ENCODE measurements at regions not wholly inside any gene's neighbourhood (a gene's known extent, or its start where the extent isn't known, plus 50 kb on each side); places are given as distances from the start of the nearest gene placed in this dataset.

DNA sequence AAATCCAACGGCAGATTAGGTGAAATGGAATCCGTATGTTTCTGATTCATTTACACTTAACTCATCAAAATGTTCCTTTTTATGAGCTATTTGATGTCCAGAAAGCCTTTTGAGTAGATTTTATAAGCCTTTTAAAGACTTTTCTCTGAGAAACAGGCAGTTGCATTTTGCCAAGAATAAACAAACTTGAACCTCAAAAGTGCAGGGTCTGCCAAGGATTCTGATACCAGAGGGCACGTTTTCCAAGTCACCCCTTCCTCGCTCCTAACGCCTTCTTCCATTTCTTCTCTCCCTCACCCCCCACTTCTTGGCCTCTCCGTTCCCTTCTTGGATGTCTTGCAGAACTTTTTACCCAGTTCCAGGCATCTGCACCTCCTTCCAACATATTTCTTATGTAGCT lies 200.6 kb upstream of the TBX3 start:
- no peak for DNase-seq

DNA sequence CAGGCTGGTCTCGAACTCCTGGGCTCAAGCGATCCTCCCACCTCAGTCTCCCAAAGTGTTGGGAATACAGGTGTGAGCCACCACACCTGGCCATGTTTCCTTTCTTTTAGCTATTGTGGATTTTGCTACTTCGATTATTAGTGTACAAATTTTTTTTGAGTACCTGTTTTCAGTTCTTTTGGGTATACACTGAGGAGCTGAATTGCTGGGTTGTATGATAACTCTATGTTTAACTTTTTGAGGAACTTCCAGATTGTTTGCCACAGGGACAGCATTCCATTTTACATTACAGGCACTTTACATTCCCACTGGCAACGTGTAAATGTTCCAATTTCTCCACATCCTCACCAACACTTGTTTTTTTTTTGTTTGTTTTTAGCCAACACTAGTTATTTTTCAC lies 198.1 kb upstream of the TBX3 start:
- DNase-seq = no peak

DNA sequence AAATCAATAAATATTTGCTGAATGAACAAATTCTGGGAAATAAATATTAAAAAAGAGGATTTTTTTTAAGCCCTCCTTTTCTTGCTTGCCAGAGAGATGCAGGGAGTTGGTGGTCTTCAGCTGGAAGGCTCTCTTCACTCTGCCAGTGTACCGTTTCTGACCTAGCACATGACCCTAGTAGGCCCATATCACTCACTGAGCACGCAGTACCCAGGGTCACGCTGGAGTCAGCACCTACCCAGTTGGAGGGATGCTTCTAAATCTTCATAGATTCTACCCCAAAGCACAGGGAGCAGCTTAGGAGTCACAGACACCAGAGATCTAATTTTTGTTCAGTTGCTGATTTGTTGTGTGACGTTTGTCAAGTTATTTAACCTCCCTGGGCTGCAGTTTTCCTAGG lies 195.4 kb upstream of the TBX3 start:
- DNase-seq = no peak

DNA sequence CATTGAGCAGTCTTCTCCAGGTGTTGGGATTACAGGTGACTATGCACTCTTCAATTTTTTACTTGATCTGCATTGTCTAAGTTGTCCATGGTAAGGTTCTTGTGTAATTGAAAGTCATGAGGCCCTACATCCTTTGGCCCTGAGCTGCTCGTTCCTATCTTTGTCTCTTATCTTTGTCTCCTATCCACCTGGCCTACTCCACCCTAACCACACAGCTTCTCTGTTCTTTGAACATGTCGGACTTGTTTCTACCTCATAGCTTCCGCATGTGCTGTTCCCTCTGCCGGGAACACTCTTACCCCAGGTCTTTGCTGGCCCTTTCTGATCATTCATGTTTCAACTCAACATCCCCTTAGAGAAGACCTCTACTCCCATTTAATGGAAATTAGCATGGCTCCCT lies 194.8 kb upstream of the TBX3 start:
- DNase-seq = no peak

DNA sequence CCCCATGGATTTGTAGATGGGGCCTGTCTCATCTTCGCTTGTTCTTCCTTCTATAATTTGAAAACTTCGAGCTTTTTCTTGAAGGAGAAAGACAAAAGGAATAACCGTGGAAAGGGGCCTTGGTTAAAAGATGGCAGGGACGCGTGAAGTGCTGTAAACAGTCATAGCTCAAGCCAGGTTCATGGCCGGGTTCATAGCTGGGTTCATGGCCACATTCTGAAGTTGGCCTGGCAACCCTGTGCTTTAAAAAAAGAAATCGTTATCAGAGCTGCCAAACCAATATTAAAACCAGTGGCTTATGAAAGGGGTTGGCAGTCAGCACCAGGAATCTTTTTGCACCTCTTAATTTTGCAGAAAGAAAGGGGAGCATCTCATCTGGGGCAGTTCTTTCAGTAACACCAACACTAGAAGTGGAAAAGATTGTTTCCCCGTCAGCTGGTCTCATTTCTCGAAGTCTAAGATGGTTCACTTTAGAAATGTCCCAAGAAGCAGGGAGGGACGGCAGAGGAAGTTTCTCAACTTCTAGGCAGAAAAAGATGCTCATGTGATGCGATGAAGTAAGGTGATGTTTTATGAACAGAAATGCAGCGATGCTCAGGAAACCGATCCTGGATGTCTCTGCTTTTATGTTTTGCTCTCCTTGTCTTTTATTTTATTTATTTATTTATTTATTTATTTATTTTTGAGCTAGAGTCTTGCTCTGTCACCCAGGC lies 193.1 kb upstream of the TBX3 start:
- DNase-seq = no peak

DNA sequence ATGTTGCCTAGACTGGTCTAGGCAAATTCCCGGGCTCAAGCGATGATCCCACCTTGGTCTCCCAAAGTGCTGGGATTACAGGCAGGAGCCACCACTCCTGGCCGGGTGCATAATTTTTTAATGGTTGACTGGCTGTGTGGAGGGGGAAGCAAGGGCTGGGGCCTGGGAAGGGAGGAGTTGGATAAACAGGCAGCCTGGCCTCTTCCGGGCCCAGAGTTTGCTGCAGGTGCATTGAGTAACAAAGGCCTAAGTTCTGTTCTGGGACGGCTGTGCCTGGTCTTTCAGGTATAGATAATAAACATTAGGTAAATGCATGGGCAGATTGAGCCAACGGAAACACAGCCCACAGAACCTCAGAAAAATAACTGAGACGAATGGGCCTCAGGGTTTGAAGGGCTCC lies 191.3 kb upstream of the TBX3 start:
- DNase-seq = no peak

DNA sequence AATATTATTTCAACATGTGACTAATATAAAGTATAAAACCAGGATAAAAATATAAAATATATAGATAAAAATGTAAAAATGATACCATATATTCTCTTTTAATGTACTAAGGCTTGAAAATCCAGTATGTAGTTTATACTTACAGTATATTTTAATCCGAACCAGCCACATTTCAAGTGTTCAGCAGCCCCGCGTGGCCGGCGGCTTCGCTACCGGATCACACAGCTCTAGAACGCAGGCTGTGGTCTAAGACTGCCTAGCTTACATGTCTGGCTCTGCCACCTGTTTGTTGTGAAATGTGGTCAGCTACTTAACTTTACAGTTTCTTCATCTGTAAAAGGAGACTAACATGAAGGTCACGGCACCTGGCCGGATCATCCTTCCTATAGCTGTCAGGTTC lies 189.7 kb upstream of the TBX3 start:
- DNase-seq = no peak

DNA sequence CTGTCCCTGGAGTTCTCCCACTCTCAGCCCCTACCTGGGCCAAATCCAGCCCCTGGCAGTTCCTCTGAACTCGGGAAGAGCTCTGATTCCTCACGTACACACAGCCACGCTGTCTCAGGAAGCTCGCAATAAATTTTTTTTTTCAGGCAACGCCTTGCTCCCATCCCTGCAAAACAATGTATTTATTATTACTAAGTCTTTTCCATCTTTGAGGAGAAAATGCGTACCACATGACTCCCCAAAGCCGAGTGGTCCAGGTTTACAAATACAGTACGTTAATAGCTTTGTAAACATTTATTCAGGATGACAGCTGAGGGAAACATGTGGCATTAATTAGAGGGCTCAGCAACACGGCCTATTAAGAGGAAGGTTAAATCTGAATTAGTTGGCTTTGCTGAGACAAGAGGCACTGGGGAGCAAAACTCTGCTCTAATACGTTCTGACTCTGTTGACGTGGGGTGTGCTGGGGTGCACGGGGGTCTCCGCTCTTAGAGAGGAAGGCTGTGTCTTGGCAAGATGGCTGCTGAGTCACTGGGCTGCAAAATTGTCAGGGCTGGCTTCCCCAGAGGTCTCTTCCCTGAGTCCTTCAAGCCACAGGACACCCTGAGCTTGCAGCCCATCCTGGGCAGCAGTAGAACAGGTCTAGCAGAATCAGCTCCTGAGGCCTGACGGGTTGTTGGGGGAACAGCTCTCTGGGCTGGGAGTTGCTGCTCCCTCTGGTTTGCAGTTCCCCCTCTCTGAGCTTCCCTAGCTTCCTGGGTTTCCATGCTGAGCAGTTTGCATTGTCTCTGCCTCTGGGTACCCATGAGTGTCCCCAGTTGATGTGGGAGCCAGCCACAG lies 185.2 kb upstream of the TBX3 start:
- peak; percentile 22 for DNase-seq

DNA sequence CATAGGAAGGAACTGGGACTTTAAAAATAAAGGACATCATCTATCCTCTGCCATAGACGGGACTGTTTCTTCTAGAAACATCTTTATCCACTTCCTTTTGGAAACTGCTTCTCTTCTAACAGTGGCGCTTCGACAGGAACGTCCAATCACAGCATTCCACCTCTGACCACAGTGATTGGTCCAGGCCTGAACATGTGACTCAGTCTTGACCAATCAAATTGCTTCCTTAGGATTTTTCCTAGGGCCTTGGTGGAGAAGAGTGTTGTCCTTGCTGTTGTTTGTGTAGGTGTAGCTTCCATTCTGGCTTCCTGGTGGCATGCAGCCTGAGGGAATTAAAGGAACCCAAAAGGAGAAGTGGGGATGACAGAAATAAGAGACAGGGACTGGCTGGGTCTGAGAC lies 182.4 kb upstream of the TBX3 start:
- DNase-seq = no peak

DNA sequence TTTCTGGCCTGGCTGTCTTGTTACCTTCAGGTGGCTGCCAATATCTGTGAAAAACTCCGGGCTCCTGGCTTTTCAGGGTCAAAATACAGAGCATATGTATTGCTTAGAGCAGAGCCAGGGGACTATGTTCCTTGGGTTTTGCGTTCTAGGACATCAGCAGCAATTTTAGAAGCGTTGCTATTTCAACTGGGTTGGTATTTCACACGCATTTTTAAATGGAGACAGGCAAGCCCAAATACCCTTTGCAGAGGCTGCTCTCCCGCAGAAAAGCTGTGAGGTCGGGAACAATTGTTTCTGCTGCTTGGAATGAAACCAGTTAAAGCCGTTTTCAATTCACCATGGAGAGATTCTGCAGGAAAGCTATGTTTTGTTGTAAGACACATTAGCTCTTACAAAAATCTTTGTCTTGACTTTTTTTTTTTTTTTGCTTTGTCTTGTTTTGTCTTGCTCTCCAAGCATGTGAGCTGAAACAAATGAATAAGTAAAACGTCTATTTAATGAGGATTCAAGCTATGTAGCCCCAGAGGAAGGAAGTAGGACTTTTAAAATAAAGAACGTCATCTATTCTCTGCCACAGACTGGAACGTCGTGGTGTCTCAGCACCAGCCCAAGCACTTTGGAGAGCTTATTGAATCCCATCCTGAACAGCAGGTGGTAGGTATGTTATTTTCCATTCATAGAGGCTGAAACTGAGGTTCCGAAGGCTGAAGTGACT lies 181.0 kb upstream of the TBX3 start:
- DNase-seq = no peak

DNA sequence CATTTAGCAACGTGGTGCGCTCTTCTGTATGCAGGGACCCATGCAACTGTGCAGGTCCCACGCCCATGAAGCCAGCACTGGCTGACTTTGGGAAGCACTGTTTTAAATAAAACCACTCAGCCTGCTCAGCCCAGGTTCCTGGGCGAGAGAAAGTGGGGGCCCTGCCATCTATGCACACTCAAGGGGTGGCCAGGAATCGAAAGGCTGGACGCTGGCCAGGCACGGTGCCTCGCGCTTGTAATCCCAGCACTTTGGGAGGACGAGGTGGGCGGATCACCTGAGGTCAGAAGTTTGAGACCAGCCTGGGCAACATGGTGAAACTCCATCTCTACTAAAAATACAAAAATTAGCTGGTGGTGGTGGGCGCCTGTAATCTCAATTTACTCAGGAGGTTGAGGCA lies 179.9 kb upstream of the TBX3 start:
- DNase-seq = no peak

DNA sequence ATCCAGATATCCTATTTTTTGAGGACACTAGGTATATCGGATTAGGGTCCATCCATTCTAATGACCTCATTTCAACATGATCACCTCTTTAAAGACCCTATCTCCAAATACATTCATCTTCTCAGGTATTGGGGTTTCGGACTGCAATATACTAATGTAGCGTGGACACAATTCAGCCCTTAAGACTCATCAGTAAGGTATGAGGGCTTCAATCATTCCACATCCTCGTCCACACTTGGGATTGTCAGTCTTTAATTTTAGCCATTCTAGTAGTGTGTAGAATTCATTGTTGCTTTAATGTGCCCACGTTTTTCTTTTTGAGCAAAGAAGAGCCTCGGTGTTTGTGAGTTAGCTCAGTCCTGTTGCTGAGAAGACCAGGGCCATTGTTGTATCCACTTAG lies 177.0 kb upstream of the TBX3 start:
- DNase-seq = no peak

DNA sequence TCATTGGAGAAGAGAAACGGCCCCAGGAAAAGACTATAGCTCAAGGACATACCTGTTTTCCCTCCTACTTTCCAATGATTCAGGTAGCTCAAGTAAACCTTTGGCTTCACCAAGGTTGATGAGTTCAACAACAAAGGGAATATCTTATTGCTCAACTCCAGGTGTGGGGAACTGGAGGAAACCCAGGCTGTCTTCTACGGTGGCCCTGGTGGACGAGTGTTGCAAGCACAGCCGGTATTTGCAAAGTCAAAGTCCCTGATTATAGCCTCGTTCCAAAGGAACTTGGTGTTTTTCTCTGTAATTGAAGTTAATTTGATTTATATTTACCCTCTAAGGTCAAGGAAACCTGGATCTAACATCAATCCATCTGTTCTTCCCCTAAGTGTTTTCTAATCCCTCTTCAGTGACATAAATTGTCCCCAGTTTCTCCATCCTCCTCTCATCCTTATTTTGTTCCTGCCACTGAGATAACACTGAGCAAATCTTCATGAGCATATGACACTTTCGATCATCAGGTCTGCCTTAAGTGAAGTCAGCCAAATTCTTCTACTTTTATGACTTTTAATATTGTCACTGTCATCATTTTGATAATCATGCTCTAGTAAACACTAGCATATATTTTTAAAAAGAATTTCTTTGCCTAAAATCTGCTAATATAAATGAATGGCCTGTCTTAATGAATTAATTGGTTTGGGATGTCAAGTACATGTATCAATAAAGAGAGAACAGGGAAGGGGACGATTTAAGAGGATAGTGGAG lies 174.6 kb upstream of the TBX3 start:
- no peak for DNase-seq

DNA sequence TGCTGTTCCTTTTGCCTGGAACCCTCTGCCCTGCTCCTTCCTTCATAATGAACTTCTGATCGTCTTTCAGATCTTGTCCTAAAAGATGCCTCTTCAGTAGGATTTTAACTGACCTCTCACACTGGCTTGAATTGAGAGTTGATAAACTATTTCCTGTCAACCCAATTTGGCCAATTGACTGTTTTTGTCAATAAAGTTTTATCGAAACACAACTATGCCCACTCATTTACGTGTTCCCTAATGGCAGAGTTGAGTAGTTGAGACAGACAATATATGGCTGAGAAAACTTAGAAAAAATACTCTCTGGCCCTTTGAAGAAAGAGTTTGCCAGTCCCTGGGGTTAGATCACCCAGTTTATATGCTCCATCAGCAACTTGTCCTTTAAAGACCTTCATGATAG lies 171.7 kb upstream of the TBX3 start:
- DNase-seq = no peak

DNA sequence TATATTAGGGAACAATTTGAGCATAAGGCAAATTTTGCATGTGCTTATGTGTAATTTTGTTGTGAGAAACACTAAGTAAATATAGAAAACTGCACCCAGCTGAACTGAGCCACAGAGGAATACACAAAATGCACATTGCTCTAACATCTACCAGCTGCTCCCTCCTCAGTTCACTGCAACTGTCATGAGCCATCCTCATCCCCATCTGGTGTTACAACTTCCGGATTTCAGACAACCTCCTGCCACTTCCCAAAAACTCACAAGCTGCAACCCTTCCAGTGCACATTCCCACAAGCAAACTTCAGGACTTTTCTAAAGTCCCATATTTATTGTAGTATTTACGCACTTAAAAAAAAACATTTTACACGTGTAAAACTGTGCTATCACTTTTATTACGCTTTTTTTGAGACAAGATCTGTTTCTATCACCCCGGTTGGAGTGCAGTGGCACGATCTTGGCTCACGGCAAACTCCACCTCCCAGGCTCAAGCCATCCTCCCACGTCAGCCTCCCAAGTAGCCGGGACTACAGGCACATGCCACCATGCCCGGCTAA lies 169.1 kb upstream of the TBX3 start:
- DNase-seq = no peak

DNA sequence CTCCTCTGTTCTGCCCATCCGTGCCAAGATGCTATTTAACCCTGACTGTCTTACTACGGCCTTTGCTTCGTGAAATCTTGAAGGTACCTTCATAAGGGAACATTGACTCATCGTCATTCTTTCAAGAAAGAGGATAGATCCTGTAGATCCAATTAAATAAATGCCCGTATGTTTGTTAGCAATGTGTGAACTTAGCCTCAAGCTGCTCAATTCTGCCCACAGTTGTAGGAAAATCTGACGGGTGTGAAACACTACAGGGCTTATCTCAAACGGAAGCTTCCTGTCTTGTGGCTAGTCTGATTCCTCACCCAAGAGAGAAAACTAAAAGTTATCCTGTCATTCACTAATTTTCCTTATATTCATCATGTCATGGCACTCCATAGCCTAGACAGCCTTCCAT lies 168.0 kb upstream of the TBX3 start:
- DNase-seq = no peak

DNA sequence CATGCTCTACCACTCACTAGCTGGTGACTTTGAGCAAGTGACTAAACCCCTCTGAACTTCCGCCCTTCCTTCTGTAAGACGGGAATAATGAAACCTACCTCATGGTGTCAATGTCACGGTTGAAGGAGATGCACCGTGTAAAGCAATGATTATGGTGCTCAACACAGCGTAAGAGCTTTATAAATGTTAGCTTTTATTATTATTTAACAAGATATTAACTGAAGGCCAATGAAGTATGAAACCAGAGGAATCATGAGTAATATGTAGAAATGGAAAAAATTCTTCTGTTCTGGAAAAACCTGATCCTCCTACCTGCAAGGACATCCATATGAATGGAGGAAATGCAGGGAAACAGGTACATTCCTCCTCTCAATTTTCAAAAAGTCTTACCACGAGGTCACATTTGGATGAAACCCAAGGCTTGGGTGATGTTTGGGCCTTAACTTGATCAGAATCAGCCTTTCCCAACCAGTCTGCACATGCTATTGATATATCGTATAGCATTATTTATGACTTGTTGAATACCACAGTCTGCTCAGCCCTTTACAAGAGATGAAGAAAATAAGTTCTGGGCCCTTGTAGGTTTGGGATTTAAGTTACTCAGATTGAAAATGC lies 166.8 kb upstream of the TBX3 start:
- DNase-seq = no peak

DNA sequence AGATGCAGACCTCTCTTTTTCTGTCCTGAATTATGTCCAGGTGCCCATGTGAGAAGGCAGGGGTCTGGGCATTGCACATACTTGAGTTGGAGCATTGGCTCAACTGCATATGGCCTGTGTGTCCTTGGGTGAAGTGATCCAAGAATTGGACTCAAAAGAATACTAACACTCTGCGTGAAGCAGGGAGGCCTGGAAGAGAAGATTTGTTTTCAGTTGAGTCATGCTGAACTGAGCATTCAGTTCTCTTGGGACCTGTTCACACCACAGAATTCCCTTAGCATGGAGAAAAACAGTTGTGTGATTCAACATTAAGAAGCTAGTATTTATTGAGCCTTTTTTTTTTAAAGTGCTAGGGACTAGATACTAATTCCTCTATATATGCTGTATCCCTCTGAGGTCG lies 164.7 kb upstream of the TBX3 start:
- peak; percentile 95 for DNase-seq

DNA sequence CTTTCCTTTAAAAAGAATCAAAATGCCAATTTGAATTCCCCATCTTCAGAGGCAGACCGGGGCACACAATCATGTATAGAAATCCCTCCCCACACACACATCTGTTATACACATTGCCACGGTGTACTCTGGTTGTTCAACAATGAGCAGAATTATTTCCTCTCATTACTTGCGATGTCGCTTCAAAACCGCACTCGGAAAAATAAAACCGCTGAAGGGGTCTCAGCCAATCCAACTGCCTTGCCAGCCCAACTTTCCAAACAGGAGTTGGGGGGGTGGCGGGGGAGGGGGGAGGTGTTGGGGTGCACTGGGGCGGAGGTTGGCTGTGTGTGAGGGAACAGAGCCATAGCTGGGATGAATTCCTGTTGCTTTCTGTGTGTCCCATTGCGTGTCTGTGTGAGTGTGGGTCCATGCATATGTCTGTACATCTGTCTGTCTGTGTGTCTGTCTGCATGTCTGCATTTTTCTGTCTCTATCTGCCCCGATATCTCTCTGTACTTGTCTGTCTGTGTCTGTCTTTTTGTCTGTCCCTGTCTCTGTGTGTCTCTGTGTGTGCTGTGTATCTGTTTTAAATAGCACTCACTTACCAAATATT lies 163.6 kb upstream of the TBX3 start:
- DNase-seq = peak; percentile 21

DNA sequence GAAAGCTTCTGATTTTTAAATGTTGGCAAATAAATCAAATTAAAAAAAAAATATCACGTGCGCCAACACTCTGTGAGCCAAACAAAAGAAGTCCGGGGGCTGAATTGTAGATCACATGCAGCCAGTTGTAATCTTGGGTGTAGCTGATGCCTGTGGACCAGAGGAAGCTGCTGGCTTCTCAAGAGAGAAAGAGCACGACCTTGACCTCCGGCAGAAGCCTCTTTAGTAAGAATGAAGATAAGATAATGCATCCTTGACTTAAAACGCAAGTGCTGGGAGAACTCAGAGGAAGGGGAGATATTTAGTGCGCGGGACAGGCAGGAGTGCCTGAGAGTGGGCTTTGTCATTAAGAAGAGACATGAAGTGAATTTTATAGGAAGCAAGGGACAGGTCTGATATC lies 162.8 kb upstream of the TBX3 start:
- no peak for DNase-seq

DNA sequence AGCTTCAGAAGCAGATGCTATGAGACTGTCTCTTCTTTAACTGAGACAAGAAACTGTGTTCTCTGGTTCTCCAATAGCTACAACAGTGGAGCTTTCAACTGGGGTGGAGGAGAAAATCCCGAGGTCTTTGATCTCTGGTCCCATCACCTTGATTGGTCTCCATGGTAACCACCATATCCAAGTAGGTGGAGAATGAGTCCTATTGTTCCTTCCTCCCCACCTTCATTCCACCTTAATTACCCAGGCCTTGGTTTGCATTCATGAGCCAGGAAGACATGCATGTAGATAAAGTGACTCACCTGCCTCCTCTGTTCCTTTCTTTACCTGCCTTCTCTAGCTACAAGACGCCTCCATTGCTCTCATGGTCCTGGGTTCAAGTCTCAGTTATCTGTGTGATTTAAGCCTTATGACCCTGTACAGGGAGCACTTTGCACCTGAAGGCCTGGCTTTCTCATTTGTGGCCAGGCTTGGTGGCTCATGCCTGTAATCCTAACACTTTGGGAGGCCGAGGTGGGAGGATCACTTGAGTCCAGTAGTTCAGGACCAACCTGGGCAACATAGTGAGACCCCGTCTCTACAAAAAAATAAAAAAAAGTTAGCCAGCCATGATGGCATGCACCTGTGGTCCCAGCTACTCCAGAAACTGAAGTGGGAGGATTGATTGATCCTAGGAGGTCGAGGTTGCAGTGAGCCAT lies 157.7 kb upstream of the TBX3 start:
- DNase-seq = no peak

All from fibroblast of skin of back (primary cell).